Lower leg skin (tissue), 3 donors: ENCODE measurements at regions not wholly inside any gene's neighbourhood (a gene's known extent, or its start where the extent isn't known, plus 50 kb on each side); places are given as distances from the start of the nearest gene placed in this dataset.

Source experiments
- CTCF ChIP-seq, 3 donors: fragments of 450-650 bp; IDR thresholded peaks; one replicate each; pipeline ENCODE4 v1.5.1; 2016; ENCODE audit warnings: antibody characterized with exemption in 3 of 3, mild to moderate bottlenecking in 3 of 3, moderate library complexity in 2 of 3
- POLR2A ChIP-seq, 2 donors: fragments of 450-650 bp; IDR thresholded peaks; one replicate each; pipeline ENCODE4 v1.6.1; 2016 to 2017; ENCODE audit warnings: antibody characterized with exemption in 2 of 2, mild to moderate bottlenecking in 1 of 2, moderate library complexity in 1 of 2

GRCh38 chr2:139550873-139551272 is 770.7 kb upstream of the NXPH2 start:
- TF ChIP-seq POLR2A (IDR thresholded peaks at IDR 0.05) (no peak), CTCF (IDR thresholded peaks at IDR 0.05) (no peak)
